Astrocyte (in vitro differentiated cells and primary cell): ENCODE measurements at regions not wholly inside any gene's neighbourhood (a gene's known extent, or its start where the extent isn't known, plus 50 kb on each side); places are given as distances from the start of the nearest gene placed in this dataset.

Experiments used
- CTCF ChIP-seq: IDR thresholded peaks from 2 replicates; pipeline ENCODE4 v1.5.1; 2011; ENCODE audit warnings: low read depth, mild to moderate bottlenecking, inconsistent platforms, low read length, moderate library complexity; ENCODE audit not compliant: insufficient read depth
- EZH2 ChIP-seq: IDR thresholded peaks from 2 replicates; pipeline ENCODE4 v1.6.1; 2012; ENCODE audit warnings: mild to moderate bottlenecking, low read length, inconsistent platforms; ENCODE audit not compliant: insufficient read depth

GRCh38 chr9:40911647-40912046, 216.8 kb downstream of the FOXD4L6 start:
- no peak for TF ChIP-seq CTCF
- TF ChIP-seq EZH2 = no peak
